ENCODE measurements at regions not wholly inside any gene's neighbourhood (a gene's known extent, or its start where the extent isn't known, plus 50 kb on each side); places are given as distances from the start of the nearest gene placed in this dataset.

DNA sequence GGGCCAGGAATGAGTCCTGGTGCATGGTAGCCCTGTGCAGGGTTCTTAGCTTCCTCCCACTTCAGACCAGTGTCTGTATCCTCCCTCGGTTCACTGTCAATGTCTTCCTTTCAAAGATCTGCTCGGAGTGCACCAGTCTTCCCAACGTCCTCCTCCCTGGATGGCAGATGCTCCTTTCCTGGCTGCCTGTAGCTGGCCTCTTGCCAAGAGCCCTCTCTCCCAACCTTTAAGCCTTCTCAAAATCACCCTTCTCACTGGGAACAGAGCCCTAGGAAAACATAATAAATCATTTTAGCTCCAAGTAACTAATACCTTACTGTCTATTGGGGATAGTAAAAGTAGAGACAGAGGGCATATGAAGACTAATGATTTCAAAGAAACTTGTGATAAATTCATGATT lies 490.6 kb downstream of the CCSER2 start:
- peaks cover 3% of the 10 kb centered on the region for H3K27me3 Mint-ChIP-seq (ENCODE audit: insufficient read depth, unreplicated experiment)
- no peaks in the 10 kb centered on the region for H3K9me3 ChIP-seq
- no TSS peak for BruUV-seq (replicated peaks)
- H3K36me3 ChIP-seq (ENCODE audit: control insufficient read depth, insufficient read depth, low read length): no peaks in the 10 kb centered on the region
- no peaks in the 10 kb centered on the region for H3K36me3 Mint-ChIP-seq (ENCODE audit: insufficient read depth, unreplicated experiment)
- DNase-seq: no peak
- peaks cover 11% of the 10 kb centered on the region for H3K4me1 Mint-ChIP-seq (ENCODE audit: low read depth, unreplicated experiment)
- no peaks in the 10 kb centered on the region for H3K4me1 ChIP-seq
- H3K27ac Mint-ChIP-seq (ENCODE audit: unreplicated experiment): no peak overlapping the region
- TF ChIP-seq, protein P1, sequence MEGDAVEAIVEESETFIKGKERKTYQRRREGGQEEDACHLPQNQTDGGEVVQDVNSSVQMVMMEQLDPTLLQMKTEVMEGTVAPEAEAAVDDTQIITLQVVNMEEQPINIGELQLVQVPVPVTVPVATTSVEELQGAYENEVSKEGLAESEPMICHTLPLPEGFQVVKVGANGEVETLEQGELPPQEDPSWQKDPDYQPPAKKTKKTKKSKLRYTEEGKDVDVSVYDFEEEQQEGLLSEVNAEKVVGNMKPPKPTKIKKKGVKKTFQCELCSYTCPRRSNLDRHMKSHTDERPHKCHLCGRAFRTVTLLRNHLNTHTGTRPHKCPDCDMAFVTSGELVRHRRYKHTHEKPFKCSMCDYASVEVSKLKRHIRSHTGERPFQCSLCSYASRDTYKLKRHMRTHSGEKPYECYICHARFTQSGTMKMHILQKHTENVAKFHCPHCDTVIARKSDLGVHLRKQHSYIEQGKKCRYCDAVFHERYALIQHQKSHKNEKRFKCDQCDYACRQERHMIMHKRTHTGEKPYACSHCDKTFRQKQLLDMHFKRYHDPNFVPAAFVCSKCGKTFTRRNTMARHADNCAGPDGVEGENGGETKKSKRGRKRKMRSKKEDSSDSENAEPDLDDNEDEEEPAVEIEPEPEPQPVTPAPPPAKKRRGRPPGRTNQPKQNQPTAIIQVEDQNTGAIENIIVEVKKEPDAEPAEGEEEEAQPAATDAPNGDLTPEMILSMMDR (IDR thresholded peaks at IDR 0.05; ENCODE audit: insufficient read depth in 1 of 2, low read depth in 1 of 2, low read length in 1 of 2, severe bottlenecking in 1 of 2, unreplicated experiment in 1 of 2): no peak
- ChIA-PET CTCF (interaction anchor here (1.8 kb wide), 1 partner anchor 206 kb away, joined by 9 read pairs; no protein-coding TSS in a partner anchor), POLR2A (no interaction called here)
- intact Hi-C loops (cut with micrococcal nuclease; ENCODE audit: unreplicated experiment): no loop called here
- H3K27me3 ChIP-seq (replicated peaks; ENCODE audit: control insufficient read depth, insufficient read depth, low read length): no peaks in the 10 kb centered on the region
- no peak overlapping the region for H3K4me3 ChIP-seq (ENCODE audit: low read depth, low read length)
- H3K9me3 Mint-ChIP-seq (ENCODE audit: unreplicated experiment): no peaks in the 10 kb centered on the region
- H3K4me3 Mint-ChIP-seq (ENCODE audit: unreplicated experiment): no peak overlapping the region

DNA sequence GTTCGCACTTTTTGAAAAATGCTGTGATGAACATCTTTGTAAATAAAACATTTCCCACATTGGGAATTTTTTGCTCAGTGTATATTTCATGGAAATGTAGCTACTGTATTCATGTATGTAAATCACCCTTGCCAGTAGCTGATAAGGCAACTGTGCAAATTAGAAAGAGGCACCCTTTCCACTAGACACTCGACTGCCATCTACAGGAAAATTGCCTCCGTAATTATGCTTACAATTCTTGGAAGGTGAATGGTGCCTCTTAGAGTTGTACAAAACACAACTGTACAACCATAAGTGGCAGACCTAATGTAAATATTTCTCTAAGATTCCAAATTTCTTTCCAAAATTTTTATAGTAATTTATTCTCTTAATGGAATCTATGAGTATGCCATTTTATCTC lies 491.7 kb downstream of the CCSER2 start:
- Mint-ChIP-seq H3K9me3 (ENCODE audit: unreplicated experiment) (no peaks in the 10 kb centered on the region), H3K27me3 (ENCODE audit: insufficient read depth, unreplicated experiment) (peaks cover 3% of the 10 kb centered on the region), H3K27ac (ENCODE audit: unreplicated experiment) (no peak overlapping the region), H3K36me3 (ENCODE audit: insufficient read depth, unreplicated experiment) (no peaks in the 10 kb centered on the region), H3K4me3 (ENCODE audit: unreplicated experiment) (no peak overlapping the region), H3K4me1 (ENCODE audit: low read depth, unreplicated experiment) (peaks cover 17% of the 10 kb centered on the region)
- TF ChIP-seq, protein P1 (IDR thresholded peaks at IDR 0.05; ENCODE audit: insufficient read depth in 1 of 2, low read depth in 1 of 2, low read length in 1 of 2, severe bottlenecking in 1 of 2, unreplicated experiment in 1 of 2): peak; percentile 40 to 48
- Histone ChIP-seq H3K4me1 (no peaks in the 10 kb centered on the region; the same call in 1 of the 2 replicates), H3K27me3 (replicated peaks; ENCODE audit: control insufficient read depth, insufficient read depth, low read length) (no peaks in the 10 kb centered on the region), H3K36me3 (ENCODE audit: control insufficient read depth, insufficient read depth, low read length) (no peaks in the 10 kb centered on the region), H3K9me3 (no peaks in the 10 kb centered on the region), H3K4me3 (ENCODE audit: low read depth, low read length) (no peak overlapping the region)
- intact Hi-C loops (cut with micrococcal nuclease; ENCODE audit: unreplicated experiment): loop anchor here (1.0 to 2.0 kb wide), 2 partner anchors 37 to 207 kb away; no protein-coding TSS in a partner anchor
- POLR2A ChIA-PET: no interaction called here
- peak in 1 of 2 experiments; percentile 28 for DNase-seq
- no TSS peak for BruUV-seq (replicated peaks)
- CTCF ChIA-PET: interaction anchor here (1.8 kb wide), 1 partner anchor 207 kb away, joined by 9 read pairs; no protein-coding TSS in a partner anchor

- TF ChIP-seq, protein P1 (IDR thresholded peaks at IDR 0.05; ENCODE audit: insufficient read depth in 1 of 2, low read depth in 1 of 2, low read length in 1 of 2, severe bottlenecking in 1 of 2, unreplicated experiment in 1 of 2): no peak
- peaks cover 21% of the 10 kb centered on the region for H3K4me1 Mint-ChIP-seq (ENCODE audit: low read depth, unreplicated experiment)
- intact Hi-C loops (cut with micrococcal nuclease; ENCODE audit: unreplicated experiment): loop anchor here (1.0 to 2.0 kb wide), 2 partner anchors 37 to 208 kb away; no protein-coding TSS in a partner anchor
- ChIA-PET POLR2A (no interaction called here), CTCF (interaction anchor here (1.8 kb wide), 1 partner anchor 207 kb away, joined by 9 read pairs; no protein-coding TSS in a partner anchor)
- no peaks in the 10 kb centered on the region for H3K9me3 Mint-ChIP-seq (ENCODE audit: unreplicated experiment)
- H3K36me3 Mint-ChIP-seq (ENCODE audit: insufficient read depth, unreplicated experiment): no peaks in the 10 kb centered on the region
- H3K4me1 ChIP-seq: no peaks in the 10 kb centered on the region; the same call in 1 of the 2 replicates
- BruUV-seq (replicated peaks): no TSS peak
- no peaks in the 10 kb centered on the region for H3K9me3 ChIP-seq
- no peaks in the 10 kb centered on the region for H3K36me3 ChIP-seq (ENCODE audit: control insufficient read depth, insufficient read depth, low read length)
- H3K27ac Mint-ChIP-seq (ENCODE audit: unreplicated experiment): no peak overlapping the region
- peaks cover 3% of the 10 kb centered on the region for H3K27me3 Mint-ChIP-seq (ENCODE audit: insufficient read depth, unreplicated experiment)
- no peaks in the 10 kb centered on the region for H3K27me3 ChIP-seq (replicated peaks; ENCODE audit: control insufficient read depth, insufficient read depth, low read length)
- no peak overlapping the region for H3K4me3 ChIP-seq (ENCODE audit: low read depth, low read length)
- no peak for DNase-seq
- H3K4me3 Mint-ChIP-seq (ENCODE audit: unreplicated experiment): no peak overlapping the region
These were observed 492.2 kb downstream of the CCSER2 start for GRCh38 chr10:84820596-84820995.

All from Caco-2 (cell line).